Amniotic epithelial cell (primary cell): ENCODE measurements at regions not wholly inside any gene's neighbourhood (a gene's known extent, or its start where the extent isn't known, plus 50 kb on each side); places are given as distances from the start of the nearest gene placed in this dataset.
"Not testable (repeated sequence)": the region's sequence is repeated elsewhere in the genome, so short reads cannot be mapped to it uniquely, and the experiment has no call there.

Source experiments
- DNase-seq: peaks from one replicate; pipeline ENCODE4 v3.0.0-alpha.2; 2010; ENCODE audit warnings: low read depth

DNA sequence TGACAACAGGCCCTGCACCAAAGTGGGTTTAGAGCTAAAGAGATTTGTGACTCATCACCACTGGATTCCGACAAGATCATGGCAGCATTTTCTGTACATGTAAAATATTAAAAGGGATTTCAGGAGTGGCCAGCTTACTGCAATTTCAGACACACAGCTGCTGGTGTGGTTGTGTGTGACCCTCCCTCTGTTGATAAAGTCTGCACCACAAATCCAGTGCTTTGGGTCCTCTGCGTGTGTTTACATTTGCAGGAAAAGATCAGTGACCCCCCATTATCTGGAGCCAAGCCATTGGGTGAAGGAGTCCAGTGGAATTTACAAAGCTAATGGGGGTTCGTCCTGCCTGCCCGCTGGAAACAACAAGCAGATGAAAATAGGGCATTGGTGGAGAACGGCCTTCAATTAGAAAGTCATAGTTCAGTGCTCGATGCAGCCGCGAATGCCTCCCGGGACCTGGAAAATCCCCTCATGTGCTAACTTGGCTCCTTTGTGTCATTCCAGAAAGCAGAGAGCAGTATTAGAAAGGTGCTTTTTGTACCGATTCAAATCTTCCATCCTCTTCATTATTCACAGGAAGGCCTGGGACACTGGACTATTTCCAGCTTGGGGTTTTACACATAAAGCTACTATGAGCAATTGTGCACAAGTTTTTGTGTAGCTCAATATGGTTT is 188.5 kb upstream of the TMEM132C start:
- no peak for DNase-seq

DNA sequence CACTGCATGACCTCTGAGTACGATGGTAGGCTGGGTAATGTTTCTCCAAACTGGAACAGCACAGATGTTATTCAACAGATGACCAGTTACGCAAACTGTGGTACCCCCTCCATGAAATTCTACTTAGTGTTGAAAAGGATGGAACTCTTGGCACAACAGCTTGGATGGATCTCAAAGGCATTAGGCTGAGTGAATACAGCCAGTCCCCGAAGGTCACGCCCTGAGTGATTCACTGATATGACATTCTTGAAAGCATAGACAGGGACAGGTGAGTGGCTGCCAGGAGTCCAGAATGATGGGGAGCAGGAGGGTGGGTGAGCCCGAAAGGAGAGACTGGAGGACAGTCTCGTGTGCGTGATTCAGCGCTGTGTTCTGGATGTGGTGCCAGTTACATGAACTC is 187.5 kb upstream of the TMEM132C start:
- no peak for DNase-seq

DNA sequence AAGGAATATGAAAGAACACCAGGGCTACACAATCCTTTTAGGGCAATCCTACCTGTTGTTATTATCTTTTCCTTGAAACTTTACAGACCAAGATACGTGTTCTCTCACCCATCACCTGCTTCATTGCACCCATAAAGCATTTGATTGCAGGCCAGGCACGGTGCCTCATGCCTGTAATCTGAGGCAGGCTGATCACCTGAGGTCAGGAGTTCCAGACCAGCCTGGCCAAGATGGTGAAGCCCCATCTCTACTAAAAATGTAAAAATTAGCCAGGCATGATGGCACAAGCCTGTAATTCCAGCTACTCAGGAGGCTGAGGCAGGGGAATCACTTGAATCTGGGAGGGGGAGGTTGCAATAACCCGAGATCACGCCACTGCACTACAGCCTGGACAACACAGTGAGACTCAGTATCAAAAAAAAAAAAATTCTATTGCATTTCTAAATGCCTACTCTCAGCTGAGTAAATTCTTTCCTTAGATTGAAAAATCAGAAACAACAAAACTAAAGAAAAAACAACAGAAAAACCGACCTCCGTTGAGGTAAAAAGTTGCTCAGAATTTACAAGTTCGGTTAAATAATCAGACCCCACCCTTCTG is 183.7 kb upstream of the TMEM132C start:
- no peak for DNase-seq

DNA sequence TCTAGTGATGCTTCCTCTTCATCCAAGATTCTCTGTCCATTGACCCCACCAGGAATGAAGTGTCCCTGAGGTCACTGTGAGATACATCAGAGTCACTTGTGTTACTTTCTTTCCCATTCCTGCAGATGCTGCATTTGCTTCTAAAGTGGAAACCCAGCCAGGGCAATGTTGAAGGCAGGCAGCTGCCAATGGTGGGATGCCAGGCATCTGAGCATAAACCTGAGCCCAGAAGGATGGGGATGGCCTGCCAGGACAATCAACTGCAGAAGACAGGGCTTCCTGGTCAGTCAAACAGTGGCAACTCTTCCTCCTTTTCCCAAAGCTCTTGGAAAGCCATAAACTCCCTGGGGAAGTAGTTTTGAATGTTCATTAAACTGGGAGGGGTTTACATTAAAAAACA is 178.0 kb upstream of the TMEM132C start:
- no peak for DNase-seq

DNA sequence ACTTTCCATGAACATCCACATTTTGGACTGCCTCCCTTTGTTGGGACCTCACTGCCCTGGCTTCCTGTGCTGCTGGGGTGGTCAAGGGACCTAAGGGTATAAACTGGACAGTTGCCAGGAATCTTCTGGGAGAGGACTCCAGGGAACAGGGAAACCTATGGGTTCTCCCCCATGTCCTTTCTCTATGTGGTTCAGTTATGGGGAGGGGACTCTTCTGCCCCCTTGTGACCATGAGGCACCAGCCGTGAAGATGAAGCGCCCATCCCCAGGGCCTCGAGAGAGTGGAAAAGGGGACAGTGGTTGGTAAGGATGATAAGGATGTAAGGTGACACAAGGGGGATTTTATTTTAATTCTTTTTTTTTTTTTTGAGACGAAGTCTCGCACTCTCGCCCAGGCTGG is 177.0 kb upstream of the TMEM132C start:
- DNase-seq: no peak

DNA sequence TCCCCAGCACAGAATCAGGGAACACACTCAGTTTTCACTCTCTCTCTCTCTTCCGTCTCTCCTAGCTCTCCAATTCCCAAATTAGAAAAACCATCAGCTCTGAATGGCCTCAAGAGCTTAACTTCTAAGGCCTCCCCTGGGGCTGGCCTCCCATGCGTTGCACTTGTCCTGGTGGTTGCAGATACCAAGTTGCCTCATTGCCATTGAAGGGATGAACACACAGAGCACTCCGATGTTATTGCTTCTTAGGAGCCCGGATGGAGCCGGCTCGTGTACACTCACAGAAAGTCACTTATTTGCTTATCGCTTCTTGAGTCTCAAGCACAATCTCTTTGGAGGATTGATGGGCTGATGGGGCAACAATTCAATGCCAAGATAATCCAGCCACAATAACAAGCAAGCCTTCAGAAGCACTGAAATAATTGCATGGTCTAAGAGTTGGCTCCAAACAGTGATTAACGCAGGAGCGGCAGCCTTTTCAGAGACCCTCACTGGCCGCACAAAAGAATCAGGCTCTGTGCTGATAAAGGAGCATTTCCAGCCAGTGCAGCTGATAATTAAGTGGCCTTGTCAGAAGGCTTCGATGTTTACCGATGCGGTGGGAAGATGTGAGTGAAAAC is 175.8 kb upstream of the TMEM132C start:
- DNase-seq: no peak

DNA sequence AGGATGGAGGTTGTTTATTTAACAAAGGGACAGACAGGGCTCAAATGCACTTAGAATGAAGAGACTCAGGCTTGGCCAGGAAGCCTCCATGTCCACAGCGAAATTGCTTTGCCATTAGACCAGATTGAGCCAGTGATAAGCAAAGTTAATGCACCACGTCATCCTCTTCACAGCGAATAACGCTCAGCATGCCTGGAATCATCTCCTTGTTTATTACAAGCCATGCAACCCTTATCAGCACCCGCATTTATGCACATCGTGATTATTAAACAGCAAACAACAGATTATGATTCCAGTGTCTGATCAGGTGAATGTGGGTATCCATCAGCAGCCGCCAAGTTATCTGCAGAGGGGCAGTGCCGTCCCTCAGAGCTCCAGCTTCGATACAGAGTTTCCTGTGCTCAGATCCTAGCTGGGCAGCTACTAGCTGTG is 175.0 kb upstream of the TMEM132C start:
- DNase-seq: no peak

DNA sequence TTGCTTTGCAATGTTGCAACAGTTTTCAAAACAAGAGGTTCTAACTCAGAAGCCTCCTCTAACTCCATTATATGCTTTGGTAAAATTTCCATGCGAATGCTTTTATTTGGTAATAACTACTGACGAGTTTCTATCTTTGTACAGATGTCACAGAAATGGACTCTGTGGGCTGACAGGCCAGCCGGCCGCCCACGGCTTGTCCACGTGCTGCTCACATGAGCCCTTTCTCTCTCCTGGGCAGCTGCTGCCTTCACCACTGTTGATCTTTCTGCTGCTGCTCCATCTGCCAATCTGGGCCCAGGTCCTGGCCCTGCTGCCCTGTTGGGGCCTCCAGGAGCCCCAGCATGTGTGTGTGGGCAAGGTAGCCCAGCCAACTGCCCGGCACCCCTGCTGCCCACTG is 168.2 kb upstream of the TMEM132C start:
- DNase-seq: no peak

DNA sequence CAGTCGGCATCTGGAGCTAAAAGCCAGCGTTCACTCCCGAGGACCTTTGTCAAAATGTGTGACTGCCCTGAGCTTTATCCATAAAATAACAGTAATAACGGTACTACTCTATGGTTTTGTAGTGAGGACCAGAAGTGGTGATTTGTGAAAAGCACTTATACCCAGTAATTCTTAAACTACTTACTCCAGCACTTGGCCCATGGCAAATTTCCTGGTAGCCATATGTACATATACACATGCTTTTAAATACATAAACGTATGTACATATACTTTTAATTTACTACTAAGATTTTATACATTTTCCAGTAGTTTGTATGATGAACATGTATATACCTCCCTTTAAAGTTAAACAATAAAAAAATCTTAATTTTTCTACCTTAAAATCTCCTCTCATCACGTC is 163.8 kb upstream of the TMEM132C start:
- no peak for DNase-seq

DNA sequence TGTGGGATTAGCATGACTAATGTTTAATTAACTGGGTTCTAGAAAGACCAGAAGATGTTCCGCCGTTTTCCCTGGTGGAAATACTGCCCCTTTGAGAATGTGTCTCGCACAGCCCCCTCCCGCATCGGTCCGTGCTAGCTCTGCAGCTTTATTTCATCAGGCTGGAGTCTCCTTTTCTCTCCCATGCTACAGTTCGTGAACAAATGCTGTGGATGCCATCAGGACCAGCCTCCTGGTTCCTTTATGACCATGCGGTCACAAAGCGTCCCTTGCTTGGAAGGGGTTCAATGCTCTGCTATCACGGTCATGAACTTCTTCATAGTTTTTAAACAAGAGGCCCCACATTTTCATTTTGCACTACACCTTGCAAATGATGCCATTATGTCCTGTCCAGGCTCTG is 157.7 kb upstream of the TMEM132C start:
- no peak for DNase-seq

DNA sequence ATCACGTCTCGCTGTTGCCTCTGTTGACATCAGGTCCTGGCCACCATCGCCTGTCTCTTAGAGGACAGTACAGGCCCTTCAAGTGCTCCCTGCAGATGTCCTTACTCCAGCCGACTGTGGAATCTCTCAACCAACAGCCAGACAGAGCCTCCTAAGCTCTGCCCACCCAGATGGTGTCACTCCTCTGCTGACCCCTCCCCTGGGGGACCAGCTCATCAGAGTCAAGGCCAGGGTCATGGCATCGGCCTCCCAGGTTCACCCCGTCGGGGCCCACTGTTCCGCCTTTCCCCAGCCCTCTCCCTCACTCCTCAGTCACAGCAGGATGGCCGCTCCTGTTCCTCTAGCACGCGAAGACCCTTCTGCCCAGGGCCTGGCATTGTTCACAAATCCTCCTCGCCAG is 157.3 kb upstream of the TMEM132C start:
- no peak for DNase-seq

DNA sequence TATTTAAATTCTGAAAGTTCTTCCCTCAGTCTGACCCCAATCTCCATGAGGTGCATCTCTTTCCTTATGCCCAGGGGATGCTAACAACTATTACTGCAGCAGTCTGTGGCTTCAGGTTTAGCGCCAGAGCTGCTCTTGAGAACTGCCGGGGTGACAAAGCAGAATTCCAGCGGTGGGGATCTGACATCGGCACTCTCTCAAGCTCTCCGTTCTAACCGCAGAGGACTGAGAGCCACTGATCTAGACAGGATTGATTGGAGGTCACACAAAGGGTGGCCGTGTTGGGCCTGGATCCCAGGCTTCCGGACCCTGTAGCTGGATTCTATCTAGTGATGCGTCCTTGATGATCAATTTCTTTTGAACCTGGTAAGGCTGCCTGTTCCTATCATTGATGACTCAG is 155.6 kb upstream of the TMEM132C start:
- DNase-seq: no peak

DNA sequence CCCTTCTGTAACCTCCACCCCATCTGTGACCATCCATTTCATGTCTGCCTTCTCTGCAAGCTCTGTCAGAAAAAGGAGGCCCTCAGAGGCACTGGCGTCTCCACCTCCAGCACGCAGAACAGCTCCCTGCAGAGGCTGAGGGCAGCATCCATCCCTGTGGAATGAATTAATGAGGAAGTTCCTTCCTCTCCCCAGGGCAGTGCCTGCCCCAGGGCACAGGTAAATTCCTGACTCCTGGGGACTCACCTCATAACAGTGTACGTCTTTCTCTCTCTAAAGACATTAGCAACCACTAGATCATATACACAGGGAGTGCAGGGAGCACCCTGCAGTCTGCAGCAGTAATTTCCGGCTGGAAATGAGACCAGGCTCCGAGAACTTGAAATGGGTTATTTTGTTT is 155.0 kb upstream of the TMEM132C start:
- no peak for DNase-seq

DNA sequence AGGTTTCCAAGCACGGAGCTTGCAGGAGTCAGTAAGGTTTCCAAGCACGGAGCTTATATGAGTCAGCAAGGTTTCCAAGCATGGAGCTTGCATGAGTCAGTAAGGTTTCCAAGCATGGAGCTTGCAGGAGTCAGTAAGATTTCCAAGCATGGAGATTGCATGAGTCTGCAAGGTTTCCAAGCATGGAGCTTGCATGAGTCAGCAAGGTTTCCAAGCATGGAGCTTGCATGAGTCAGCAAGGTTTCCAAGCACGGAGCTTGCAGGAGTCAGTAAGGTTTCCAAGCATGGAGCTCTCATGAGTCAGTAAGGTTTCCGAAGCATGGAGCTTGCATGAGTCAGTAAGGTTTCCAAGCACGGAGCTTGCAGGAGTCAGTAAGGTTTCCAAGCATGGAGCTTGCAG is 153.7 kb upstream of the TMEM132C start:
- DNase-seq: not testable (repeated sequence)

DNA sequence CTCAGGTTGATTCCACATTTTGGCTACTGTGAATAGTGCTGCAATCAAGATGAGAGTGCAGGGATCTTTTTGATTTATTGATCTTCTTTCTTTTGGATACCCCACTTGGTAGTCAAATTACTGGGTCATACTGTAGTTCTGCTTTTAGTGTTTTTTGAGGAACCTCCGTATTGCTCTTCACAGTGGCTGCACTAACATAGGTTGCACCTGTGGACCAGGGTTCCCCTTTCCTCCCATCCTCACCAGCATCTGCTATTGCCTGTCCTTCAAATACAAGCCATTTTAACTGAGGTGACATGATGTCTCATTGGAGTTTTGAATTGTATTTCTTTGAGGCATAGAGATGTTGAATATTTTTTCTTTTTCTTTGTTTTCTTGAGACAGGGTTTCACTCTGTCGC is 152.5 kb upstream of the TMEM132C start:
- no peak for DNase-seq

DNA sequence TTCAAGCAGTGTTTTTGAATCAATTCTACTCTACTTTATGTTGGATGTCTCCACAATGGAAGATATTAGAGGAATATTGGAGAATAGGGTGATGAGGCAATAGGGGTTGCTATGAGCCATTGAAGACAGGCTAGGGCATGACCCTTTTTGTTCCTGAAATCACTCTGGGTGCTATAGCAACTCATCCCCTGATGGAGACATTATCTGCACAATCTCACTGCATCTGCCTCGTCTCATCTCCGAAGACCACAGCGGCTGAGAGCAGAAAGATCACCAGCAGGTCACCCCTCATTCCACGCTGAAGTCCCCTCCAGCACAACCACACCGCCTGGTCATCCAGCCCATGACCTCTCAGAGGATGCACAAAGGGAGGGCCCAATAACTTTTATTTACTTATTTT is 150.4 kb upstream of the TMEM132C start:
- DNase-seq: no peak

DNA sequence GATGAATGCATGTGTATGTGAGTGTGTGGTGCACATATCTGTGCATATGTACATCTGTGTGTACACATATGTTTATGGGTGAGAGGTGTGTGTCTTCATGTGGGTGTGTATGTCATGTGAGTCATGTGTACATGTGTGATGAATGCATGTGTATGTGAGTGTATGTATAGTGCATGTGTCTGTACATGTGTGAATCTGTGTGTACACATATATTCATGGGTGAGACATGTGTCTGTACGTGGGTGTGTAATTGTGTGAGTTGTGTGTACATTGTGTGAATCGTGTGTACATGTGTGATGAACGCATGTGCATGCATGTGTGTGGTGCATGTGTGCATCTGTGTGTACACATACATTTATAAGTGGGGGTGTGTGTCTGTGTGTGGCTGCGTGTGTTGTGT is 146.9 kb upstream of the TMEM132C start:
- DNase-seq: no peak

DNA sequence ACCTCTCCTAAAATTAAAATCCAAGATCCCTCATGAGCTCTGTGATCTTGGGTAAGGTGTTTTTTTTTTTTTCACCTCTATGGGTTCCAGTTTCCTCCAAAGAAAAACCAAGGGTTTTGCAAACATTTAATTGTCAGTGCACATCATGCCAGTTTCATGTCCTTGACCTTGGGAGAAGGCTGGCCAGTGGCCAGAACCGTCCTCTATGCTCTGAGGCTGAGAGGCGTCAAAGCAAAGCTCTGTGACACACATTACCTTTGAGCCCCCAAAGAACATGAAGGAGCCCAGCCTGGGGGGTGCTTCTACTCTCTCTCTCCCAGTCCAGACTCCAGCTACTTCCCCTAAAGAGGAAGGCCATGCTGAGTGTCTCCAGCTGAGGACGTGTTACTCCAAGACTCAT is 145.5 kb upstream of the TMEM132C start:
- DNase-seq: no peak

DNA sequence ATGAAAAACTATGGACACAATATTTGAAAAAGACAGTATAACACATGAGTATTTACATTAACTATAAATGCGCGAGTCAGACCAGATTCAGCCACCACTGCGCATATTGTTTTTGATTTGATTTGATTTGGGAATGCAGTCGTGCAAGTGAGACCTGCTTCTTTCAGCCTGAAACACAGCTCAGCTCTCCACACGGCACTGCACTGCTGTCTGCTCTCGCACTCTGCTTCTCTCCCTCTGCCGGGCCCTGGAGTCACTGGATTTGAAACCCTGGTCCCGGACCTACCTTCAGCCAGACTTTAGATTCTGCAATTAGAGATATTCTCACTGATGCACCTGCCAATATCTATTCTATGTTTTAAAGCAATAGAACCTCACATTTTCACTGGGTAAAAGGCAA is 143.9 kb upstream of the TMEM132C start:
- DNase-seq: no peak

DNA sequence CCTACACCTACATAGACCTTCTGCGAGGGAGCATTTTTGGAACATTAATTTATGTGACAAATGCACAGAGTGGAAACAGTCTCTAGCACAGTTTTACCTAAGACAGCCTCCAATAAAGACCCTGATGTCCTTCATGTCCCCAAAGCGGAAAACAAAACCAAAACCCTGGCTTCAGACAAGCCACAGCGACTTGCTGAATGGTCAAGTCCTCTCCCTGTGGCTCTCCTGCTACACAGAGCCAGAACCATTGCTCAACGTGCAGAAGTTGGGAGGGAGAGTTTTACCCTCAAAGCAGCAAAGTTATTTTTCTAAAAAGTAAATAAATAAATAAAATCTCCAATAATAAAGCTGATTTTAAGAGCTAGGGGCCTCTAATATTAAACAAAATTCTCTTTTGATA is 135.0 kb upstream of the TMEM132C start:
- DNase-seq: no peak

DNA sequence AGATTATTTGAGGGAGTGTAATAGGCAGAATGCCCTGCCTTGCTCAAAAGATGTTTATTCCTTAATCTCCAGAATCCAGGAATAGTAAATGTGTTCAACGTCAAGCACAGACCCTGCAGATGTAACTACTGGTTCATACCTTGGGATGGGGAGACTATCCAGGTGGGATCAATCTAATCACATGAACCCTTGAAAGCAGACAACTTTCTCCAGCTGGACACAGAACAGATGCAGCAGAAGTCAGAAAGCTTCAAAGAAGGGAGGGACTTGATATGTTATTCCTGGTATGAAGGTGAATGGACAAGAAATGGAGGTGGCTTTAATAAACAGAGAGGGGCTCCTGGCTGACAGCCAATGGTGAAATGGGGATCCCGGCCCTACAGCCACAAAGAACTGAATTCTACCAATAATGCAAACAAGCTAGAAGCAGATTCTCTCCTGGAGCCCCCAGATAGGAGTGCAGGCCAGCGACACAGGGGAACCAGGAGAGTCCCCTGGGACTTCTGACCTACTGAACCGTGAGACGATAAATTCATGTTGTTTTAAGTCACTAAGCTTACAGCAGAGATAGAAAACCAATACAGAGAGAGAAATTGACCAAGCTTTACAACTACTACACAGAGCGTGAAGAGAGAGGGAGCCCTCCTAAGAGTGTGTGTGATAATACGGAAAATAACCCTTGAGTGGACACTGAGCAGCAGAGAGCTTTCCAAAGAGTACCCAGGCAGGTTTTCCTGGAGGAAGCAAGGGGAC is 133.5 kb upstream of the TMEM132C start:
- DNase-seq: no peak

DNA sequence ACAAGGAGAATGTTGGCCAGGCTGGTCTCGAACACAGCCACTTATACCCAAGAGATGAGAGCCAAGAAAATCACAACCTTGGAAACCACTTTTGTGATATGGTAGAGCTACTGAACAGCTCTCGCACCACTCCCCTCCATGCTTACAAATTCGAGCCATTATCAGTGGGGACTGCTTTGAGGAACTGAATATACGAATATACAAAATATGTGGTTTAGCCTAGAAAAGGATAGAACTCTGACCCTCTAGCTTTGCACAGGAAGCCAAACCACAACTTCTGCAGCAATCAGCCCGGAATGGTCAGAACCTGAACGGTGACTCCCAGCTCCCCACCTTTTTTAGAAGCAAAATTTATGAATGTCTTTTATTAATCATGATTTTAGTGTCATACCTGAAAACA is 129.8 kb upstream of the TMEM132C start:
- DNase-seq: no peak

DNA sequence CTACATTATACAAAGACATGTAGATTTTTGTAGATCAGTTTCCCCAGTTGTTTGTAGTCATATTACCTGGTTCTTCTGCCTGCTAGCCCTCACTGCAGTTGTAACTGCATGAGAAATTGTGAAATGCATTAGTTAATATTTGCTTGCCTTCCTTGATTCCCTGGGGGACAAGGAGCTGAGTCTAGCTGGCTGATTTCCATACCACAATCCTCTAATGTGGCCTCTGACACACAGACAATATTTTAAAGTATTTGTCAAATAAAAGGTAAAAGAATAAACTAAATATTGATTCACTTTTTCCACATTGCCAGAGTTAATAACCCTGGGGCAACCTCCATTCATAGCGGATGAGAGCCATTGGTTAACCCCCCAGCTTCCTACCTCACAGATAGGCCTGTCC is 128.8 kb upstream of the TMEM132C start:
- no peak for DNase-seq
